HG03060 (cell line): ENCODE measurements at regions not wholly inside any gene's neighbourhood (a gene's known extent, or its start where the extent isn't known, plus 50 kb on each side); places are given as distances from the start of the nearest gene placed in this dataset.
"Not testable (repeated sequence)": the region's sequence is repeated elsewhere in the genome, so short reads cannot be mapped to it uniquely, and the experiment has no call there.

Experiments
- ATAC-seq: cut with Tn5 transposase; IDR thresholded peaks from one replicate; pipeline ENCODE4 v1.9.1; 2021; ENCODE audit warnings: low read depth, moderate number of reproducible peaks; ENCODE audit not compliant: unreplicated experiment

- no peak for ATAC-seq
Measured at GRCh38 chr2:39487398-39488250, 50.5 kb upstream of the MAP4K3 start.

GRCh38 chr2:39488450-39488849 is 51.4 kb upstream of the MAP4K3 start:
- ATAC-seq, result no peak

GRCh38 chr2:39490586-39490985 is 53.5 kb upstream of the MAP4K3 start:
- ATAC-seq, result no peak

- ATAC-seq, result no peak
Measured at GRCh38 chr2:39491653-39492052, 54.6 kb upstream of the MAP4K3 start.

- peak; percentile 97 for ATAC-seq
Measured at GRCh38 chr2:39492095-39492590, 55.1 kb upstream of the MAP4K3 start.

DNA sequence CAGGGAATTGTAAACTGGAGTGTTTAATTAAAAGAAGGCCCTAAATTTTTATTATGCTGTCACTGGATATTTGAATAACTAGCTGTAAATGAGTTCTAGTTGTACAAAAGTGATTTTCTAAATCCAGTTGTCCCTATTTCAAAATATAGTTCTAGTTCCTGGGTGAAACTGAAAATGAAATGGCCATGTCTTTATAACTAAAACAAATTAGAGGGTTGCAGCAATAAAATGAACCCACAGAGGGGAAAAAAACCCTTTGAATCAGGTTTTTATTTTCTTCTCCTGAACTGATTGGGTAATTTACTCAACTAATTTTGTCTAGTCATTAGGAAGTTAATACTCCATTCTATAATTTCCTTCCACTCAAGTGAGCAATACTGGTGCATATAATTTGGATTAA is 55.6 kb upstream of the MAP4K3 start:
- ATAC-seq, result no peak

DNA sequence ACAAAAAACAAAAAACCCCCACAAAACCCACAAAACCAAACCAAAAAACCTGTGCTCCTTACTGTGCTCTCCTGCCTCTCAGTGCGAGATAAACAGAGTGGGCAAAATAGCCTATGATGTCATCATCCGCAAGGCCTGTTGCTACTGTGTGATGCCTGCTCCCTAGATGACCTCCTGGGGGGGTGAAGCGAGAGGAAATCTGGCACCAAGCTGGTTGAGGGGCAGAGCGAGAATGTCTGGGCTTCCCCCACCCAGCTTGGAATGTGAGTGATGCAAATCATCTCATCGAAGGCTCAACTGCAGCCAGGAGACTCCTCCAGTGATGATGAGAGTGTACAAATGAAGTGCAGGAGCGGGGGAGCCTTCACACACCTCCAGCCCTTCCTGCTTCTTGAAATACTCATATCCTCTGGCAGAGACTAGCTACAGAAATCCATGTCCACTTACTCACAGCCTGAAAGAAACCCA is 57.7 kb upstream of the MAP4K3 start:
- ATAC-seq, result peak; percentile 50

DNA sequence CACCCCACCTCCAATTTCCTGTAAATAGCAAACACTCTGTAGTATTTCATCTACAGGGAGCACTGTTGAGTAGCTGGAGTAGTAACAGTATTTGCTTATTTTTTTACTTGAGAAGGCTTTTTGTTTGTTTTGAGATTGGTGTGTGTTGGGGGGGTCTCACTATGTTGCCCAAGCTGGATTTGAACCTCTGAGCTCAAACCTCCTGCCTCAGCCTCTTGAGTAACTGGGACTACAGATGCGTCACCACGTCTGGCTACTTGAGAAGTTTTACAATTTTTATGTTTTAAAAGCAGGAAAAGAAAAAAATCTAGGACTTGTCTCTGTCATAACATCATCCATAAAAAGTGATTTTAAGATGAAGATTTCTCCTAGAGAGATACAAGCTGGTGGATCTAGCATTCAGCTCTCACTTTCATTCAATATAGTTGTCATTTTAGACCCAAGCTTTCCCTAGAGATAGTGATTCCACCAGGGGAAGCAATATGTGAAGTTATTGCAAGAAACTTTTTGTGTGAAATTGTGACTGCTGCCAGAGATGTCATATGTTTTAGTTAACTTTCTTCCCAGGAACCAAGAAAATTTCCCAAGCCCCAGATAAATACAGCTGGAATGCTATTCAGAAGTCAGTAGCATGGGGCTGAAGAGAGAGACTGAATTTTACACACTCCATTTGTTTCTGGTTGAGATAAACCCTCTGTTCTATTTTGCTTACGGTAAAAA is 60.2 kb upstream of the MAP4K3 start:
- ATAC-seq, result no peak

GRCh38 chr2:39498176-39498575 is 61.1 kb upstream of the MAP4K3 start:
- ATAC-seq, result not testable (repeated sequence)

DNA sequence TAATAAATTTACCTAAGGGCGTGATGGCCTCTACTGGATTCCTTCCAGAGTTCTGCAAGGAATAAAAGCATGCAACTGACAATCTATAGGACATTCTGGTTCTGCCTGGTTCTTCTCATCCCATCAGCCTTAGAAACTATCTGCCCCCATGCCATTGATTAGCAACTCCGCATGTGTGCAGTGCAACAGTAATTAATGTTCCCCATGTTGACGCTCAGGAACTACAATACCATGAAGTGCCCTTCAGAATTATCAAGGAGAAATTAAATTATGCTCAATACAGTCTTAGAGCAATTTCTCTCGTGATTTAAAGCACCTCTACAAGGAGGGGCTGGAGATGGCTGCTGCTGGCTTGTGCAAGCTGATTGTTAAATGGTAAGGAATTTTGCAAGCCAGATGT is 61.7 kb upstream of the MAP4K3 start:
- ATAC-seq, result no peak

GRCh38 chr2:39499336-39499735 is 62.3 kb upstream of the MAP4K3 start:
- ATAC-seq, result no peak

GRCh38 chr2:39501412-39501811 is 64.3 kb upstream of the MAP4K3 start:
- ATAC-seq, result no peak

GRCh38 chr2:39503277-39503676 is 66.2 kb upstream of the MAP4K3 start:
- no peak for ATAC-seq

DNA sequence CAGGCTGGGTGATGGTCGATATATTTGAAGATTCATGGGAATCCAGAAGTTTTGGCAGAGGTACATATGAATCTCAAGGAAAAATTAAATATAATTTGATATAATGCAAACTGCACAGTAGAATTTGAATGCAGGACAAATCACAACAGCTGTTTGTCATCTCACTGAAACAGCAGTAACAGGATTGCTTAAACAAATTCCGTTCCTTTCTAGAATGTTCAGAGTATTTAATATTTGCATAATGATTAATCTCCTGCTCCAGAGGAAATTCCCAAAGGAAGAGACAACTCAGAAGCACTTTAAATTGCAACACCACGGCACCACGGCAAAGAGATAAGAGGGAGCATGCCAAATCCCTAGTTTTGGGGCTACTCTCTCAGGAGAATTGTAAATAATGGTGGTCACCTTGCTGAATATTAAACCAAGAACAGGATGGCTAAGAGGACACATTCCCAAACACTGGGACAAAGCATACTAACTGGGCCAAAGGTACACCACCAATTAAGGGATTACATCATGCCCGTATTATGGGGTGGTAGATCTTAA is 67.8 kb upstream of the MAP4K3 start:
- ATAC-seq, result no peak

- ATAC-seq, result no peak
Measured at GRCh38 chr2:39506215-39506614, 69.1 kb upstream of the MAP4K3 start.

- no peak for ATAC-seq
Measured at GRCh38 chr2:39508198-39508597, 71.1 kb upstream of the MAP4K3 start.

GRCh38 chr2:39510140-39510539 is 73.1 kb upstream of the MAP4K3 start:
- ATAC-seq, result no peak

GRCh38 chr2:39511219-39511604 is 74.1 kb upstream of the MAP4K3 start:
- ATAC-seq, result no peak

DNA sequence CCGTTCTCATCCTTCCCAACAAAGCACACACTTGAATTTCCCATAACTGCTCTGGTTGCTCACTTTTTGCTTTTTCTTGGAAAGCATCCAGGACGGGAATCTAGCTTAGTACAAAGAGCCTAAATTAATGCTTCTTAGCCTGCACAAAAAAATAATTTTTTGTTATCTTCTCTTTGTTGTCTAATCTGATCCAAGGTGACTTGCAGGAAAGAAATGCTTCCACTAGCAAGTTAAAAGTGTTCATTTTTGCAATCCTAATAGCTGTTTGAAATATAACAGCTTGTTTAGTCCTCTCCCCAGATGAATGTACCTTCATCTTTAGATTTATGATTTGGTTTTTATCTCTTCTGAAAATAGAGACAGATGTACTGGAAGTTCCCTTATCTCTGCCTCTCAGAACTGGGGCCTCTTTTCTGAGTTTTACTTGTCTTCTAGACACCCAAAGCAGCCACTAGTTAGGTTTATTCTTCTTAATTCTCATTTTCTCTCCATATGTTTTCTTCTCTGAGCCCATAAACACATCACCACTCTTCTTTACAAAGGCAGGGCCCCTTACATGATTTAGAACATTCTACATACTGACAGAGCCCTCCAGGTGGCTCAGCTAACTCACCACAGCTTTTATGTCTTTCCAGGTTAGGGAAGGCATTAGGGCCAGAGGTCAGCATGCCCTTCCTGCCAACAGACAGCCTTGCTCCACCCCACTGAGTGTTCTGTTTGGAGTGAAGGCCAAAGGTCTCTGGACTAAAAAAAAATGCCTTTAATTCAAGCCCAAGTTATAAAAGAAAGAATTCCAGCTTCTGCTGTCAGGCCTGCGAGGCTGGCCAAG is 74.7 kb upstream of the MAP4K3 start:
- no peak for ATAC-seq

GRCh38 chr2:39512434-39512935 is 75.4 kb upstream of the MAP4K3 start:
- no peak for ATAC-seq
